NCI-H146 treated with DMSO at 0.1 percent for 48 hours (cell line): ENCODE measurements at regions not wholly inside any gene's neighbourhood (a gene's known extent, or its start where the extent isn't known, plus 50 kb on each side); places are given as distances from the start of the nearest gene placed in this dataset.

Experiments used
- DNase-seq: peaks from one replicate; lab custom pipeline; 2025; ENCODE audit not compliant: unreplicated experiment; lab: John Stamatoyannopoulos, UW

GRCh38 chr4:11194431-11194830, 234.3 kb downstream of the HS3ST1 start:
- no peak for DNase-seq

DNA sequence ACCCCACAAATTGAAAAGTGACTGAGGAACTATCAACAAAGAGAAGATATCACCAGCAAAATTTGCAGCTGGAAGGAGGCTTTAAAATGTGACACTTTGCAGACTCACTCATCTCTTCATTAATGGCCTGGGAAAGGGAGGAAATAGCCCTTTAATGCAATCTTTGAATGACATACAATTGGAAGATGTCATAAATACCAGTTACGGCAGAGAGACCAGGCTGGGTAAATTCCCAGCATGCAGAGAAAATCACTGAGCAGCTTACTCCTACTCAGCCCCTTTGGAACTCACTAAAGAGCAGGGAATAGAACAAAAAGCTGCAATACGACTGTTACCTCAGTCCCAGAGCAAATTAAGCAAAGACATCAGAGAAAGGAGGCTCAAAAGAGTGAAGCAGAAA, 238.9 kb downstream of the HS3ST1 start:
- DNase-seq: no peak

- DNase-seq: no peak
Measured at GRCh38 chr4:11183356-11183740, 245.3 kb downstream of the HS3ST1 start.

DNA sequence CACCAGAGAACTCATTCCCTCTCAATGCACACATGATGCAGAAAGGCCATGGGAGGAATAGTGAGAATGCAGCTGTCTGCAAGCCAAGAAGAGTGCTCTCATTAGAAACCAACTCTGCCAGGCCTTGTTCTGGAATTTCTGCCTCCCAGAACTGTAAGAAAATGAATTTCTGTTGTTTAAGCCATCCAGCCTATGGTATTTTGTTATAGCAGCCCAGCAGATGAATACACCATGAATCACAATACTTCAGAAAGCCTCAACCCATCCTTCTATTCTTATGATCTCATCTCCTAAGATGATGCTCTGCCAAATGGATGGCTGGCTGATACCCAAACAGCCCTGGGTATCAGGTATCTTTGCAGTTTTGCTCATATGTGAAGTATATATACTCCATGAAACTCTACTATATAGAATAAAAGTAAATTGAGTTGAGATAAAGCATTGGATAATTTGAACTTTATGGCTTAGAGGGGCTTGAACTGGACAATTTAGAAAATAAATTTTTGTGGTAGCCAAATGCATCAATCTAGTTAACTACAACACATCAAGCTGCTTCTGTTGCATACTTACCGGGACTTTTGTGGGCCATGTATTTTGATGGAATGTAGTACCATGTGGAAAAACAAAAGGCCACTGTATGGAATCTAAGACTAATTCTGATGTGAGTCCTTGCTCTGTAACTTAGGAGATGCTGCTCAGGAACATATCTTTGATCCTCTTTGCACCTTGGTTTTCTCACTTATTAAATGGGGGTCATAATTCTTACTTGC, 245.9 kb downstream of the HS3ST1 start:
- DNase-seq: no peak

DNA sequence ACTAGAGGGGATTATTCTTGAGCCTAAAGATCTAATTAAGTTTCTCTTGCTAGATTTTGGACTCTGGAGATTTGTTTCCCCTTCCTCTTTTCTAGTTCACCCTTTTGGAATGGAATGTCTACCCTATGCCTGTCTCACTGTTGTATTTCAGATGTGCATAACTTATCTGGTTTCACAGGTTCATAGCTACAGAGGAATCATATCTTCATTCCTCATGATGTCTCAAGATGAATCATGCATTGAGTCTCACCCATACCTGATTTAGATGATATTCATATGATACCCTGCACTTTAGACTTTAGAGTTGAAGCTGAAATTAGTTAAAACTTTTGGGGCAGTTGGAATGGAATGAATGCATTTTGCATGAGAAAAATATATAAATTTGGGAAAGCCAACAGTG, 246.7 kb downstream of the HS3ST1 start:
- DNase-seq: no peak

- DNase-seq: no peak
Measured at GRCh38 chr4:11179796-11180195, 248.9 kb downstream of the HS3ST1 start.

DNA sequence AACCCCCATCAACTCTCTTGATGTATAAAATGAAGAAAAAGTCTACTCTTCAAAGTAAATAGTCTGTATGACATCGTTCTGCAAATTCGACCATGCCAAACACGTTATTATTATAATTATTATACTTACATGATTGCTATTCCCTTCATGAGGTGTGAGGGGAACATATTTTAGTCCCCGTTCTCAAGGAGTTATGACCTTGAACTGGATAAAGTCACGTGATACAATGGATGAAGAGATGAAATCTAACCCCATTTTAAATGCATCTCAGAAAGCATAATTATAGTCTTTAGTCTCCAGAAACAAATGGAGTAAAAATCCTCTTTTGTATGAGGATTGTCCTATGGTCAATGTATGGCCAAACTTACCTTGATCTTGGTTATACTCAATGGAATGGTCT, 250.3 kb downstream of the HS3ST1 start:
- DNase-seq: no peak

- DNase-seq: no peak
Measured at GRCh38 chr4:11175374-11175773, 253.3 kb downstream of the HS3ST1 start.

DNA sequence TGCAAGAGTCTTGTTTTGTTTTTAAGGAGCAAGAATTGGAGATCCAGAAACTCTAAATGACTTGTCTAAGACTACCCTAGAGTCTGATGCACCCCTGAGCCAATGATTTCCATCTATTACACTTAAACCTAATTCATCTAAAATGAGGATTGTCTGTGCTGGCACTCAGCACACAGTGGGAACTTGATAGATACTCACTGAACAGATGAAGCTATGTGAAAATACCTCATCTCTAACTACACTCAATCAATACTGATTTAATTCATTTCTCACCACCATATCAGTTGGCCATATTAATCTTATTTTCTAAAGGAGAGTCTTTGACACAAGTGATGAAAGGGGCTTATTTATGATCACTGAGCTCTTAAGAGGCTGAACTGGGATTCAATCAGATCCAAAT, 262.1 kb downstream of the HS3ST1 start:
- no peak for DNase-seq

DNA sequence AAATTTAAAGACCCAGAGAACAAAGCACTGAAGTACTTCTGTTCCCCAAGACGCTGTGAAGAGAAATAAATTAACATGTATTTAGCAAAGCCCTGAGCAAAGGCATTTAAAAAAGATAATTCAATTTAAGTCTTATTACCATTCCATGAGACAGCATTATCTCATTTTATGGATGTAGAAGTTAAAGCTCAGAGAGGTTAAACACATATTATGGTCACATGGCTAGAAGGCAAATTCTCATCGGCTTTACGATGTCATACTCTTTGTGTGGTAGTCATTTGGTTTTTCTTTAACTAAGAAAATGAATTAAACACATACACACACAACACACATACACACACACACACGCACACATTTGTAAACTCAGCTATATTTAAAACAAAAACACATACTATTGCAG, 262.7 kb downstream of the HS3ST1 start:
- DNase-seq: no peak

DNA sequence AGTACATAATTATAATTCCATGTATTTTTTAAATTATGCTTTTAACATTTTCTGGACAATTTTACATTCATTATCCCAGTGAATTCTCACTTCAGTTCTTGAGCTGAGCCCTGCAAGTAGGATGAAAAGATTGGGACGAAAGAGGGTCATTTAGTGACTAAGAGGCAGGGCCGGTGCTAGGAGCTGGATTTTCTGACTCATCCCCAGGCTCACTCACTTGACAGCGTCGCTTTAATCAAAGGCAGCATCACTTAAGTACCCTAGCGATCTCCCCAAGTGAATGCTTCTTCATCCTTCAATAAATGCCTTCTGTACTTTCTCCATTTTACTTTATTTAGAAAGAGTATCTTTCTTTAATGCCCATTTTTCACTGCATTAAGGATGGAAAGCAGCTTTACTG, 263.6 kb downstream of the HS3ST1 start:
- DNase-seq: no peak

GRCh38 chr4:11160288-11160687, 268.4 kb downstream of the HS3ST1 start:
- DNase-seq: no peak

DNA sequence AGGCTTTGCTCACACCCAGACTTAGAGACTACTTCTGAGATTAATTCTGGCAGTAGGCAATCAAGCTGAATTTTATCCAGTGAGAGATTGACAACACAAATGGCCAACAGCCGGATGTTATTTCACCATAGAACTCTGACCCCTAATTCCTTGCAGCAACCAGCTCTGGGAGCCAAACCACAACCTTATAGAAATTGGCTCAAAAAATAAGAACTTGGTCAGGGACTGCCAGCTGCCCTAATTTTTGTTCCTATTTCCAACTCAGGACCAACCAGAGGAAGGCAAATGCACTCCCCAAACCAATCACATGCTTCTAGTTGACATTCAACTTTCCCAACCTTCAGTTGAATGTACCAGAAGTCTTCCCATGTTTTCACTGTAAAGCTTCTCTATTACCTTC, 269.7 kb downstream of the HS3ST1 start:
- no peak for DNase-seq

GRCh38 chr4:11155208-11155867, 273.4 kb downstream of the HS3ST1 start:
- no peak for DNase-seq

DNA sequence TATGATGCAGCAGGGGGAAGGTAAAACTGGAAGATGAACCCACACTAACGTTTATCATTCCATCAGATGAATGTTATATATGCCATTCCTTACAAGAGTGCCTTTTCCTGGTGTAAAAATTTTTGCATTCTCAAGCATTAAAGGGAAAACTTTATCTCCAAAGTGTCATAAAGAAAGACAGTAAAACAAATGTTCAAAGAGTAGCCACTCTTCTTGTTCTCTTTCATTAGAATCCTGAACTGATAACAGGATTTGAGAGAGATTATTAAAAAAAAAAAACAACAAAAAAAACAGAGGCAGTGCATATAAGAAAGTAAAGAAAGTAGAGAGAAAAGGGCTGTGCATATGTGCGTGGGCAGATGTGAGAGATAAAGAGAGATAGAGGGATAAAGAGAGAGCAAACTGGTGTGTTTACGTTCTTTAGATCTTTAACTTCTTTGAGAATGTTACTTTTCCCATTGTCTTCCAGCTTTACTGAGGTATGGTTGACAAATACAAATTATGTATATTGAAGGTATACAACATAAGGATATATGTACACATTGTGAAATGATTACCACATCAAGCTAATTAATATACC, 275.4 kb downstream of the HS3ST1 start:
- DNase-seq: no peak

- peak; percentile 64 for DNase-seq
Measured at GRCh38 chr4:11152684-11153083, 276.0 kb downstream of the HS3ST1 start.

DNA sequence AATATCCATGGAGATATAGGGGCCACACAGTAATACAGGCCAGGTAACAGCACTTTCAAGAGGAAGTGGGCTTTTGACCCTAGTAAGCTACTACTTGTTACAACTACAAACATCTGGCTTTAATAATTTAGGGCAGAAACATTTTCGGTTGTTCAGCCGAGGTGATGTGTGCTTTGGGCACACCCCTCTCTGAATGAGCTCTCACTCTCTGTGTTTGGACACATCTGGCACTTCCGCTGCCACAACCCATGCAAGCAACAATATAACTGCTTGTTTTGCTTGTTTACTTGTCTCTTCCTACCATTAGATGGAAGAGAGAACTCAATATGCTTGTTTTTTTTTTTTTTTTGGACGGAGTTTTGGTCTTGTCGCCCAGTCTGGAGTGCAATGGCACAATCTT, 277.2 kb downstream of the HS3ST1 start:
- DNase-seq: no peak

DNA sequence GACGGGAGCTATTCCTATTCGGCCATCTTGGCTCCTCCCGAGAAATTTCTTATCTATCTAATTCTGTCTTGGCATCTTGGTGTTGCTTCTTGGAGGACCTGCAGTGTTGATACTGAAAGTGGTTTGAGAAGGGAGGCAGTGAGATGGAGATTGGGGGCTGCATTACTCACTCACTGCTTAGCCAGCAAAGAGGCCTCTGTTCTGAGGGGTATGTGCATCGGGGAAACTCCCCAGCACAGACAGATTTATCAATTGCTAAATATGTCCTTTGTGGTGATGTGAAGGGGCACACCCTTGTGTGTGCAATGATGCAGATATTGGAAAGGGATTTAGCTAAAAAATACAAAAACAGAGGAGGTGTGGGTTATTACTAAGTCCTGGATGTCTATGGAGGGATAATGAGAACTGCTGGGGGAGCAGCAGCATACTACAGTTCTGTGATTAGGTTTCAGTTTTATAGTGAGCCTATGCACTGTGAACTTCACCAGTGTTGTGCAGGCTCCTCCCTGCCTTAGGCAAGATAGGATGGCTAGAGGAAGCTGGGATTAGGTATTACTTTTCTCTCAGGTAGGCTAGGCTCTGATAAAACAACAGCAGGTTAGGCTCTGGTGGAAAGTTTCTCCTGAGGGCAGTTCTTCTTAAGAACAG, 279.0 kb downstream of the HS3ST1 start:
- DNase-seq: peak; percentile 14

- no peak for DNase-seq
Measured at GRCh38 chr4:11139871-11140270, 288.8 kb downstream of the HS3ST1 start.

DNA sequence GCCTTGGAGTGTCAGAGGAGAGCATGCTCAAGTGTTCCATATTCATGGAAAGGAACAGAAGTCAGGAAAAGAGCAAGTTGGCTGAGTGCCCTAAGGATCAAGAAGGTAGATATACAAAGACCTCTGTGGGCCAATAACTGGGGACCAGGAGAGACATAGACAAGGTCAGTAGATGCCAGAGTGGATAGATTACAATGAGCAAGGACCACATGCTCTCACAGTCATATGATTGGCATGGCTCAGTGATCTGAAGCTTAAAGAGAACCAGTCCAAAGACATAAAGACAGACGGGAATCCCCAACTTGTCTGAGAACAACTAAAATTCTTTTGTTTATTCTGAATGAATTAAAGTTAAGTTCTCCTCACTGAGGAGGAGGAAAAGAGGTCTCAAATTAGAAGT, 289.7 kb downstream of the HS3ST1 start:
- DNase-seq: no peak

GRCh38 chr4:11134705-11135104, 294.0 kb downstream of the HS3ST1 start:
- DNase-seq: no peak

DNA sequence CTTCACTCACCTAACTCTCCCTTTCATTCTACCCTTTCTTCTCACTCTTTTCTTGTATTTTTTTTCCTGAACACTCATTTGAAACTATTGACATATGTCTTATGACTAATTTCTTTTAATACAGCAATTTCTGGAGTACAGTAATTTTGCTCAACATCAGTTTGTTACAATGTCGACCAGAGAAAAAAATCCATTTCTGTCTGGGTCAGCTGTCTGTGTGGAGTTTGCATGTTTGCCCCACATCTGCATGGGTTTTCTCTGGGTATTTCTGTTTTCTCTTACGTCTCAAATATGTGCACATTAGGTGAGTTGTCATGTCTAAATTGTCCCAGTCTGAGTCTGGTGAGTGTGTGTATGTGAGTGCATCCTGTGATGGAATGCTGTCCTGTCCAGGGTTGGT, 294.8 kb downstream of the HS3ST1 start:
- no peak for DNase-seq
